ENCODE measurements at regions not wholly inside any gene's neighbourhood (a gene's known extent, or its start where the extent isn't known, plus 50 kb on each side); places are given as distances from the start of the nearest gene placed in this dataset.

GRCh38 chr21:38937286-38937790, 131.6 kb downstream of the ETS2 start:
- TF ChIP-seq CTCF (IDR thresholded peaks at IDR 0.05) (no peak), ZFX (IDR thresholded peaks at IDR 0.05; ENCODE audit: borderline replicate concordance) (no peak)

Measured in 22Rv1 (cell line).